Left ventricle myocardium superior (tissue), 1 donor: ENCODE measurements at regions not wholly inside any gene's neighbourhood (a gene's known extent, or its start where the extent isn't known, plus 50 kb on each side); places are given as distances from the start of the nearest gene placed in this dataset.
"Not testable (repeated sequence)": the region's sequence is repeated elsewhere in the genome, so short reads cannot be mapped to it uniquely, and the experiment has no call there.

Source experiments
- ATAC-seq: fragments of 200-7000 bp; cut with Tn5 transposase; one replicate; pipeline ENCODE4 v1.9.1; 2020; ENCODE audit warnings: mild to moderate bottlenecking, moderate library complexity
- DNase-seq: peaks from one replicate; pipeline ENCODE4 v3.0.0-alpha.2; 2020
- intact Hi-C: fragments of 100-400 bp; cut with micrococcal nuclease; formaldehyde crosslinking; loops from one replicate; pipeline ENCODE4 v1.11.0; 2022
- donor health status: DM: no; HTN: yes; CAD: no; lungs with severe emphysema.

DNA sequence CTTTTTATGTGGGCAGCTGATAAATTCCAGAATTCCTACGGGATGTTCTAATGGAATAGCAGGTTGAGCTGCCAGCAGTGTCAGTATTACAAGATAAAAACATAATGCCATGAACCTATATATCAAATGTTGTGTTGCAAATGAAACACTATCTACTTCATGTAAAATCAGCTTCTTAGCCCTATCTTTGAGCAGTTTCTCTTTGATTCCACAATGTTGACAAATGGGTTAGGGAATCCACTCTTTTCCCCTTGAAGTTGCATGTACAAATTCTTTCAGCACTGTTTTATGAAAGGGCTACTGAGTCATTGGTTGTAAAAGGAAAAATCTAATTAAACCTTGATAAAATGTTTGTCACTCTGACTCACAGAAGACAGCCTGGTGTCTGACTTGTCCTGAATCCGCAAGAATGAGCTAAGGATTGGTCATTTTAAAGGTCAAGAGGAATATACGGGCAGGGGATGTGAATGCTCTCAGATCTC lies 950.6 kb upstream of the NUDT12 start:
- intact Hi-C loops = no loop called here
- DNase-seq (no peak), ATAC-seq (no peak)

DNA sequence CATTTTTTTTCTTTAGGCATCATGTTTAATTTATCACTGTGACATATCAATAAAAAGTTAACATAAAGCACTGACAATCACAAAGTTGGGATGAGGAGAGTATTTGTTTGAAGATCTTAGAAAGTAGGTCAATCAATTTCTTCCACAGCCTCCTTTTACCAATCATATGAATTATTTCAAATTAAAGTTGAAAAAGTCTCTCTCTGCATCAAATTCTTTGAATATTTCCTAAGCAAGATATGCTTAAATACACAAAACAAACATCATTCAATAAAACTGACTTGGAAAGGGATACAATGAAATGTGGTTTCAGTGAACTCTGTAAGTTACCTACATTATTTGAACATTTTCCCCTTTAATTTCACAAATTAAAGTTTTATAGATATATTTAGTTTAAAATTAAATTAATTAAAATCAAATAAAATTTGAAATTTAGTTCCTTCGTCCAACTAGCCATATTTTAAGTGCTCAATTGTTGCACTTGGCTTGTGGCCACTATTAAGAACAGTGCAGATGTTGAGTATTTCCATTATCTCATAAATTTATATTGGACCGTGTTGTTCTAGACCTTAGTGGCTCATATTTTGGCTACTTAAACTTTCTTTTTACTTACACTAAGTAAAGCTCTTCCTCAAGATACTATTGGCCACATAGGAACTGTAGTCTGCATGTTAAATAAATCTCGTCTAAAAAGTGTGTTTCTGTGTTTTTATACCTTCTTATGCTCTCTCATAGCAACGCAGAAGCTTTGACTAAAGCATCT lies 949.7 kb upstream of the NUDT12 start:
- intact Hi-C loops = no loop called here
- ATAC-seq (no peak), DNase-seq (no peak)

DNA sequence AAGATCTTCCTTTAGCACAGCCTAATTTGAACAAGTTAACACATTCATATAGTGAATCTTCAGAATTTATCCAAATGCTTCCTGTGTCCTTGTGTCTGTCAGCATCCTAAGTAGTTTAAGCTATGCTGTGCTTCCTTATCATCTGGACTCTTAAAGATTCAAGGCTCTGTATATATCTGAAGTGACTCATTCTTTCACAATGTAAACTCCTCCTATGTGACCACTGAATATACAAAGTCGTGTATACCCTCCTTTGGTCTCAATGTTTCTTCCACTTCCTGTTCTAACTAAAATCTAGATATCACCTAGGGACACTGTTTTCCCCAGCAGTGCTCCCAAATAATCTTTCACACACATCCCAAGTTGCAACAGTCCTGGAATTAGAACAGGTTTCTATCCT lies 935.7 kb upstream of the NUDT12 start:
- DNase-seq = no peak
- intact Hi-C loops = no loop called here
- no peak for ATAC-seq

DNA sequence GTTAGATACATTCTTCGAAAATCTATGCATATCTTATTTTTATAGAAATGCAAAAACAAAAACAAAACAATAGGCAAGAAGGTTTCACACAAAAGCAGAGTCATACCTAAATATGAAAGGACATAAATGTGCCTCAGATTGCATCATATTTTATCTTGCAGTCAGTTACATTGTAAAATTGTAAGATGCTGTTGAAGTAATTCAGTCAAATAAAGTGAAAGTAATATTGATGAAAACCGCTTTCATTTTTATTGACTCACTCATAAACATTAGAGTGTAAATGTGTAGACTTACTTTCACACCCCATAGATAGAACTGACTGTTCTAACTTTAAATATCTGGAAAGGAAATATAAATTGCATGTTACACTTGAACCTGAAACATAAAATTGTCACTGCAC lies 931.5 kb upstream of the NUDT12 start:
- DNase-seq (no peak), ATAC-seq (no peak)
- intact Hi-C loops = no loop called here

DNA sequence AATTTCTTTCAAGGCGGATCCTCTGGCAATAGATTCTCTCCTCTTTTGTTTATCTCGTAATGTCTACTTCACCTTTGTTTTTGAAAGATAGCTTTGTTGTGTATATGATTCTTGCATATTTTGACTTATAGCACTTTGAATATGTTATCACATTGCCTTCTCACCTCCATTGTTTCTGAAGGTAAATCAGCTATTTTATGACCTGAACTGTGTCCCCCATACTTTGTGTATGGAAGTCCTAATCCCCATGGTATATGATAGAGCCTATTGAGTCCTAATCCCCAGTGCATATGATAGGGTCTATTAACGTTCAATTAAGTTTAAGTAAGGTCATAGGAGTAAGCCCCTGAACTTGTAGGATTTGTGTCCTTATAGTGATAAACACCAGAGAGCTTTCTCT lies 910.2 kb upstream of the NUDT12 start:
- ATAC-seq (no peak), DNase-seq (no peak)
- intact Hi-C loops = no loop called here

DNA sequence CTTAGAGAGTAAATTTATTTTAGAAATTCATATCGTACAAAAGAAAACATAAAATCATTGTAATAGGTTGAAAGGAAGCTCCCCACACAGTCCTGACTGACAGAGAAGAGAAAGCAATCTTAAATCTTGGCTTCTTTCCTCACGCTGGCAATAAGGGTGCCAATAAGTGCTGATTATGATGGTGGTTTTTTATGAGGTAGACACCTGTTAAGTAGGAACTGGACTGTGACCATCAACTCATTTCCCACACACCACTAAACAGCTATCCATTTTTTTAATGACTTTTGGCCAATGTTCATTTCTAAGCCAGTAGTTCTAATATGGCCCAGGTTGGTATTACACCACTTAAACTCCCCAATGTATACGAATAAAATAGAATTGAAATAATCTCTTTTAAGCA lies 893.5 kb upstream of the NUDT12 start:
- intact Hi-C loops = no loop called here
- ATAC-seq (no peak), DNase-seq (no peak)

DNA sequence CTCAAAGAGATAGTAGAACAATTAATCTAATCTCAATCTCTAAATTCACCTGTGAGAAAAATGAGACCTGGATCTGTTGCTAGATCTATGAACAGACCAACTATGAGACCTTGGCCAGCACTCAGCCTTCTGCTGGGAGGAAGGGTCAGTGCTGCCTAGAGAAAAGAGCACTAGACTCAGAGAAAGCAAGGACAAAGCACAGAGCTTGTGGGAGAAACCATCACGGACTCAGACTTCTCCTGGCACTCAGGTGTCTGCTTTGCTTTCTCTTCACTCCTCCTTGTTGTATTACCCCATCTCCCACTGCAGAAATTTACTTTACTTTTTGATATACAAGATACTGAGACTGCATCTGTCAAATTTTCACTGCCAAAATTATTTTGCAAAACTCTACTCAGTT lies 890.0 kb upstream of the NUDT12 start:
- DNase-seq = no peak
- no peak for ATAC-seq
- intact Hi-C loops = no loop called here

DNA sequence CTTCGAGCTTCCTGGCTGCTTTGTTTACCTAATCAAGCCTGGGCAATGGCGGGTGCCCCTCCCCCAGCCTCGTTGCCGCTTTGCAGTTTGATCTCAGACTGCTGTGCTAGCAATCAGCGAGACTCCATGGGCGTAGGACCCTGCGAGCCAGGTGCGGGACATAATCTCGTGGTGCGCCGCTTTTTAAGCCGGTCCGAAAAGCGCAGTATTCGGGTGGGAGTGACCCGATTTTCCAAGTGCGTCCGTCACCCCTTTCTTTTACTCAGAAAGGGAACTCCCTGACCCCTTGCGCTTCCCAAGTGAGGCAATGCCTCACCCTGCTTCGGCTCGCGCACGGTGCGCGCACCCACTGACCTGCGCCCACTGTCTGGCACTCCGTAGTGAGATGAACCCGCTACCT lies 889.3 kb upstream of the NUDT12 start:
- ATAC-seq, intact Hi-C loops, DNase-seq: not testable (repeated sequence)

DNA sequence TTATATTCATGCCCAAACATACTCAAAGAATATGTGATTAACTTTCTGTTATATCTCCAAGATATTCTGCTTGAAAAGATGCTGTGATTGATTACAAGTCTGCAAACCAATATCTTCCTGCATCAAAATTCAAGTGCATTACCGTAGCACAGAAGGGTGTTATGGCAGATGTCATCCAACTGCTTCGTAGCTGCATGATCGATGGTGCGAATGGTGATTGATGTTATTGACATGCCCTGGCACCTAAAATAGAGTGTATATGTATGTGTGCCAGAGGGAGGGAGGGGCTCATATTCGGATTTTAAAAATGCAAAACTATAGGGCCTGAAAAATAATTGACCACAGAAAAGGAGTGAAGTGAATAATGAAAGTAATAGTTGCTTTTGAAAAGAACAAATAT lies 882.1 kb upstream of the NUDT12 start:
- no peak for ATAC-seq
- no peak for DNase-seq
- intact Hi-C loops = no loop called here

DNA sequence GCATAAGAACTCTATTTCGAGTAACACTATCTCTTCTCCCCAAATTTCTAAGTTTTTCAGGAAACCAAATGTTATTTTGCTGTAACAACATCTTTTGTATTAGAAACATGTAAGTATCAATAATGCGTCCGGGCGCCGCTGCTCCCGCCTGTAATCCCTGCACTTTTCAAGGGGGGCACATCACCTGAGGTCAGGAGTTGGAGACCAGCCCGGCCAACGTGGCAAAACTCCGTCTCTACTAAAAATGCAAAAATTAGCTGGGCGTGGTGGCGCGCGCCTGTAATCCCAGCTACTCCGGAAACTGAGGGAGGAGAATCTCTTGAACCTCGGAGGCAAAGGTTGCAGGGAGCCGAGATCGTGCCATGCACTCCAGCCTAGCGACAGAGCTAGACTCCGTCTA lies 881.1 kb upstream of the NUDT12 start:
- no peak for ATAC-seq
- intact Hi-C loops = no loop called here
- no peak for DNase-seq

DNA sequence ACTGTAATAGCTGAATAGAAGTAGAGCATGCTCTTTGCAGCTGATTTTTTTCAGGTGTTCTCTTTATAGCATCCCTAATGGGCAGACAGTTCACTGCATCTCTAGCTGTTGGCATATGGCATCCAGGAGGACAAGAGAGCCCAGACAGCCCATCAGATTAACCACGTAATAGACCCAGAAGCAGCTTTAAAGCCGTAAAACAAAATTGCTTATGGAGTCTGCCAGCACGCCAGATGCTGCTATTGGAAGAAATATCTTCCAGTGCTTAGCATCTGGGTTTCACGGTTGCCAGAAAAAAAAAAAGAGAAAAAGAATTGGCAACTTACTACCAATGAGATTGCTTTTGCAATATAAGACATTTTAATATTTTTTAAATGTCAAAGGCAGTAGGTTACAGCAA lies 869.4 kb upstream of the NUDT12 start:
- intact Hi-C loops = no loop called here
- no peak for DNase-seq

DNA sequence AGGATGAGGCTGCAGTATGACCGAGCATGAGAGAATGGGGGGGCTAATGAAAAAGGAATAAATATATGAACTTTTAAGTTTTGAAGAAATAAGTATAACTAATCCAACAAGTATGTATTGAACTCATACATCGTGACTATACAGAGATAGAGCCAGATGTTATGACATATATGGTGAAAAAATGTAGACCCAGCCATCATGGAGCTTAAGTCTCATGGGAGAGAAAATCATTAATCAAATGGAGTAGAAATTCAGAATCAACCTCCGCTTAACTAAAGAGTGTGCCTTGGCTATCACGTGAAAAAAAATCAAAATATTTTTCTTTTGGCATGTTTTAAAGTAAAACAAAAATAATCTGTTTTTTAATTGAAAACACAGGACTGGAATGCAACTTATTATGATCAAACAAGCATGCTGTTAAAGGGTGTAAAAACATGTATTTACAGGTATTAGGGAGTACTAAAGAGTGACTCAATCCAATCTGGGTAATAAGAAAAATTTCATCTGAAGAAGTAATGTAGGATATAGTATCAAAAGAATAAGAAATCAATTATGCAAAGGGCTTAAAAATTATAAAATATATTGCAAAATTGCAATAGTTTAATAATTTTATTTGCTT lies 868.5 kb upstream of the NUDT12 start:
- ATAC-seq (no peak), DNase-seq (no peak)
- intact Hi-C loops = no loop called here

More for the DNA sequence above, 869.4 kb upstream of the NUDT12 start:
- no peak for ATAC-seq

DNA sequence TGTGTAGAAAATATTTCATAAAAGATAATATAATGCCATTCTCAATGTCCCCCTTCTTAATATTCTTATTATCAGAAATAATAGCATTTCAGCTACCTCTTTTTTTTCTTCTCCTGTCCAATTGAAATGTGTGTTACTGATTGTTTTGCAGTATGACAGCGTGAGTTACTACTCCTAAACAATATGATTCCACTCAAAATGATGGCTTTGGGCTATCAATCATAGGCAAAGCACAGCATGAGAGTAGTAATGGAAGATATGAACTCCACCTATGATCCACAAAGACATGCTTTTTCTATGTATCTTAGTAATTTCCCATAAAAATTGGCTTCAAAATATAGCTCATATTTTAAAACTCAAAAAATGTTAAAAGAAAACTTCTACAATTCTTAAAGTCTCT lies 867.3 kb upstream of the NUDT12 start:
- ATAC-seq (no peak), DNase-seq (no peak)
- intact Hi-C loops = no loop called here

DNA sequence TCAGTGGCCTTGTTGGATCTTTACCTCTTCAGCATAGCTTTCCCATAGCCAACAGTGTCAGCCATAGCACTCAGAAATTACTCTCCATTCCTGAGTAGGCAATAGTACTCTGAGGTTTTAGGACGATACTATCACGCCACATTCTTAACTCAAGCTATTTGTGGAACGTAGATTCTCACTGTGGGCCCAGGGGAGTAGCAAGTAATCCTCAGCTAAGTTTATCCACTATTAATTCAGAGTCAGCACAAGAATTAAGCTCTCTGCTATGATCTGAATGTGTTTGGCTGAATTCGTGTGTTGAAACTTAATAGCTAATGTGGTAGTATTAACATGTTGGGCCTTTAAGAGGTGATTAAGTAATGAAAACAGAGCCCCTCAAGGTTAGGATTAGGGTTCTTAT lies 858.8 kb upstream of the NUDT12 start:
- no peak for DNase-seq
- no peak for ATAC-seq
- intact Hi-C loops = no loop called here

DNA sequence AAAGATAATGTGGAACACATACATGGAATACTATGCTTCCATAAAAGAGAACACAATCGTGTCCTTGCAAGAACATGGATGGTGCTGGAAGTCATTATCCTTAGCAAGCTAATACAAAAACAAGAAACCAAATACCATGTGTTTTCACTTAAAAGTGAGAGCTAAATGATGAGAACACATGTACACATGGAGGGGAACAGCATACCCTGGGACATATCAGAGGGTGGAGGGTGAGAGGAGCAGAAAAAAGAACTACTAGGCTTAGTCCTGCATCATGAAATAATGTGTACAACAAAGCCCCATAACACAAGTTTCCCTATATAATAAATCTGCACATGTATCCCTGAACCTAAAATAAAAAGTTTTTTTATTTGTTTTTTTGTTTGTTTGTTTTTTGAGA lies 855.5 kb upstream of the NUDT12 start:
- DNase-seq (no peak), ATAC-seq (no peak)
- intact Hi-C loops = no loop called here

DNA sequence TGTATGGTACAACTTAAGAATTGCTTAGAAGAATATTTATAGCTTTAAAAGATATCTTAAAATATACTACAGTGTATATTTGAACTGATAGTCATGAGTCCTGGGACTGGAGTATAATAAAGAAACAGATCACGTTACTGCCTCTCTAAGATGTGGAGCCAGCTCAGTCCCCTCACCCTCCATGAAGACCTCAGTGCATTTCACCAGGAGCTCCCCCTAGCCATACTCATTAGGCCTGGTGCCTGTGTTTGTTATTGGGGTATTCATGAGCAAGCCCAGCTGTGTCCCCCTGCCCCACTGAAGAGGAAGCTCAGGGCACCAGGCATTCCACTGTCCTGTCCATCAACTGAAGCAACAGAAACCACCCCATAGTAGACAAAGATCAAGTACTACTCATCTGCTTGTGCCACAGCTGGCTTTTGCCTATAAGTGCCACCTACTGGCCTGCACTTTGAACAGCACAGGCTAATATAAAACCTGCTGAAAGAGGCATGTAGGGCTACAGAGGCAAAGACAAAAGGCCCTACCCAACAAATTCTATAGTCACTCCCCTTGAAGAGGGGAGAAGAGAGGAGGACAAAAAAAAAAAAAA lies 850.2 kb upstream of the NUDT12 start:
- DNase-seq (no peak), ATAC-seq (no peak)
- intact Hi-C loops = no loop called here

DNA sequence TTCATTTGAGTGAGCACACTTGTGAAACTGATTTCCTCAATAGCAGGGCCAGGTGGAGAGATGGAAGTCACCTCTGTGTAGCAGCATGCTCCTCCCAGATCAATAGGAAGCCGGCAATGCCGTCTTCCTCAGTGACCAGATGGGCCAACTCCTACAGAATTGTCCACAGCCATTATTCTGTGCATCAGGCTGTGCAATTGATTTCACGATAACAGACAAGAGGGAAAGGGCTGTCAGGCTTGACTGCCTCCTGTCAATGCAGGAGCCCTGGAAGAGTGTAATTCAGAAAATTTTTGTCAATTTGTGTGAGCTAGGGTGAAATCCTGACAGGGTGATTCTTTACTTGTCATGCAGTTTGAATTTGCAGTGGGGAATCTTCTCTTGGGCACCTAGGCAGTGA lies 838.4 kb upstream of the NUDT12 start:
- no peak for DNase-seq
- intact Hi-C loops = no loop called here

DNA sequence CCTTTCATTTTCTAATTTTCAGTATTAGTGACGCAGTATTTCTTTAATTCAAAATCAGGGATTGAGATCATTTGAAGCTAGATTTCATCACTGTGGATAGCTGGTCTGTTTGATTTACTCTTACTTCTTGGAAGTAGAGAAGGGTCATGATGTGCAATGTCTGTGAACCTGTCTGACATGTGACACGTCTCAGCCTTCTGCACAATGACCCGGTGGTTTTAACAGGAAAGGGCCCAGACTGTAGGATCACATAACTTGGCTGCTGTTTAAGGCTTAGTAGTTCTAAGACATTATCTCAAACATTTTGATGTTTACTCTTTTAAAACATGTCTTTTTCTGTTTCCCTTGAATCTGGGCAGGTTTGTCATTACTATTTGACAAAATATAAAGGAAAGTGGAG lies 823.3 kb upstream of the NUDT12 start:
- ATAC-seq (no peak), DNase-seq (no peak)
- intact Hi-C loops = no loop called here

More for the DNA sequence above, 838.4 kb upstream of the NUDT12 start:
- no peak for ATAC-seq

DNA sequence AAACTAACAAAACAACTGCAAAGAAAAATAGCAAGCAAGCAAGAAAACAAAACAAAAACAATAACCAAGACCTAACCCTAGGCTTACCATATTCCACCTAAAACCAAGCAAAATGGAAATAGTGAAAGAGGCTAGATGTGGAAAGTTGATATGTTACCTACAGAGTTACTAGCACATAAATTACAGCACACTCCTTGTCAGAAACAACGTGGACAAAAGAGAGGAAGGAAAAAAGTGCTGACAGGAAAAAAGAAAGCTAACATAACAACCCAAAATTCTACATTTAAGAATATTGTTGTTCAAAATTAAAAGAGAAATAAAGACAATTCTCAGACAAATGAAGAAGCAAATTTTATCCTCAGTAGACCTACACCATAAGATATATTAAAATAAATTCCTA lies 812.8 kb upstream of the NUDT12 start:
- intact Hi-C loops = no loop called here
- DNase-seq = no peak
- ATAC-seq = no peak

DNA sequence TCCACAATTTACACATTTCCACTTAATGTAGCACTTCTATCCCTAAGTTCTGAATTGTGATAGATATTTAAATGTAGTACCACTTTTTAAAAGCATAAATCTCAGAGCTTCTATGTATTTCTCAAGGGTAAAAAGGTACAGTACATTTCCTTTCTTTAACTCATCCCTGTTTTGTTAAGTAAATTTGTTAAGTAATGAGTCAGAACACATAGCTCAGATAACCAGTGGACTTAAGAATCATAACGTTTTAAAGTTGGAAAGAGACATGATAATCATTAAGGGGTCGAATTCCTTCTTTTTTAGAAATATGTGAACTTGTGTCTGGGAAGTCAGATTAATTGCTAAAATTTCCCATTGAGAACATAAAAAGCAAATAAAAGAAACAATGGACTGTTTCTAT lies 810.2 kb upstream of the NUDT12 start:
- ATAC-seq (no peak), DNase-seq (no peak)
- intact Hi-C loops = no loop called here

DNA sequence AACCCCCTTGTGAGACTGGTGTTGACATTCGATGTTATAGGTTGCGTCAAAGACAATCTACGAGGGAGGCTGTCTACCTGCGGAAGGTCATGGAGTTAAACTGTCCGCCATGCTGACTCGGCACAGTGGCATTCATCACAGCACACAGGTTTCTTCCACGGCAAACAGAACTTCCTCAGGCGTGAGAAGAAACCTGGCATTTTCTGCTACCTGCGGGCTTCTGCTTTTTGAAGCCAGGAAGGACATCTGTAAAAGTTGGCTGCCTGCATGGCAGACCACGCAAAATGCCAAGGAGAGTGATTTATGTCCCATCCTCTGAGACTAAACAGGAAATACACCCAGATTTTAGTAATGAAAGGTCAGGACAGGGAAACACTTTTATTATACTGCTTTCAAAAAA lies 809.8 kb upstream of the NUDT12 start:
- intact Hi-C loops = no loop called here

More for the DNA sequence above, 809.8 kb upstream of the NUDT12 start:
- ATAC-seq (no peak), DNase-seq (no peak)
